ENCODE measurements at regions not wholly inside any gene's neighbourhood (a gene's known extent, or its start where the extent isn't known, plus 50 kb on each side); places are given as distances from the start of the nearest gene placed in this dataset.
"Not testable (repeated sequence)": the region's sequence is repeated elsewhere in the genome, so short reads cannot be mapped to it uniquely, and the experiment has no call there.

DNA sequence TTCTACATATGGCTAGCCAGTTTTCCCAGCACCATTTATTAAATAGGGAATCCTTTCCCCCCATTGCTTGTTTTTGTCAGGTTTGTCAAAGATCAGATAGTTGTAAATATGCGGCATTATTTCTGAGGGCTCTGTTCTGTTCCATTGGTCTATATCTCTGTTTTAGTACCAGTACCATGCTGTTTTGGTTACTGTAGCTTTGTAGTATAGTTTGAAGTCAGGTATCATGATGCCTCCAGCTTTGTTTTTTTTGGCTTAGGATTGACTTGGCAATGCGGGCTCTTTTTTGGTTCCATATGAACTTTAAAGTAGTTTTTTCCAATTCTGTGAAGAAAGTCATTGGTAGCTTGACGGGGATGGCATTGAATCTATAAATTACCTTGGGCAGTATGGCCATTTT is 60.0 kb upstream of the GPC3 start:
- not testable (repeated sequence) for DNase-seq (ENCODE audit: extremely low read depth, low read depth)

DNA sequence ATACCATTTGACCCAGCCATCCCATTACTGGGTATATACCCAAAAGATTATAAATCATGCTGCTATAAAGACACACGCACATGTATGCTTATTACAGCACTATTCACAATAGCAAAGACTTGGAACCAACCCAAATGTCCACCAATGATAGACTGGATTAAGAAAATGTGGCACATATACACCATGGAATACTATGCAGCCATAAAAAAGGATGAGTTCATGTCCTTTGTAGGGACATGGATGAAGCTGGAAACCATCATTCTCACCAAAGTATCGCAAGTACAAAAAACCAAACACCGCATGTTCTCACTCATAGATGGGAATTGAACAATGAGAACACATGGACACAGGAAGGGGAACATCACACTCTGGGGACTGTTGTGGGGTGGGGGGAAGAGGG is 81.7 kb upstream of the GPC3 start:
- DNase-seq (ENCODE audit: extremely low read depth, low read depth) = not testable (repeated sequence)

DNA sequence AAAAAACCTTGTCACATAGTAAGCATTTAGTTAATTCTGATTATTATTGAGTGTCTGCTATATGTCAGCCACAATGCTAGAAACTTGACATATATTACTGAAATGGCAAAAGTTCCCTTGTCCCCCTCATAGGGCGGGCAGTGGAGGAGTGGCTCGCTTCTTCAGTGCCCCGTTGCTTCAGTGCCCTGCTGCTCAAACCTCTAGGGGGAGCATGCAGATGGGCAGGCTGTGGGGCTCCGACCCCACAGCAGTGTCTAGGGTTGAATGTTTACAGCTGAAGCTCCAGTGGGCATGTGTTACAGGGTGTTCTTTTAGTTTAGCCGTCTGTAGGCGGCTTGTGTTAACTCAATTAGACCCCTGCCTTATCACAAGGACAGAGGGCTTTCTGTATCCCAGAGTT is 86.5 kb upstream of the GPC3 start:
- not testable (repeated sequence) for DNase-seq (ENCODE audit: extremely low read depth, low read depth)

DNA sequence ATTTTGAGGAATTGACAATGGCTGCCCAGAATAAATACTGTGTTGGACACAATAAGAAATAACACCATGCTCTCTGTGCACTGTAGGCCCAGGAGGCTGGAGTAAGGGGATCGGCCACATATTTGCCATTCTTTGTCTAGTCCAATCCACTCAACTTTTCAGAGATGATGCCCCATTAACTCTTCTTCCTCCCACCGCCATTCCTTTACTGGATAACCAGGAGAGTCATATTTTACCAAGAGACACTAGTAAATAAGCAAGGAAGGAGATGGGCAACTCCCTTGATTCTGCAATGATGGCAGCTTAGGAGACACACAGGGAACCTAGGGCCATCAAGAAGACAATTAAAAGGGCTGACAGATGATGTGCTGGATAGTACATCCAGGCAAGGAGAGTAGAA is 87.9 kb upstream of the GPC3 start:
- no peak for DNase-seq (ENCODE audit: extremely low read depth, low read depth)

DNA sequence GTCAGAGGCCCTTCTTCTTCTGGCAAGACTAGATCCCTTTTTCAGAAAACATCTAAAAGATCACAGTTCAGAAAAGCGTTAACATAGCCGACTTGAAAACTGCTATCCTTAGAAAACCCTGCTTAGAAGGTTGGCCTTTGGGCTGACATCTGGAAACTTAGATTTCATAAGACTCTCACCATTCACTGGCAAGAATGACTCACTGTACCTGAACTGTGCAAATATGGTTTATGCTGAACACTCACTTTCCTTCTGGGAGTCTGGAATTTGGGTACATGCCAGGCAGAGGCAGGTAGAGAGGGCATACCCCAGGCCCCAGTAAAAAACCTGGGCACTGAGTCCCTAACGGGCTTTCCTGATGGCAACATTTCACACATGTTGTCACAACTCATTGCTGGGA is 88.8 kb upstream of the GPC3 start:
- DNase-seq (ENCODE audit: extremely low read depth, low read depth) = no peak
- TF ChIP-seq, protein P1, sequence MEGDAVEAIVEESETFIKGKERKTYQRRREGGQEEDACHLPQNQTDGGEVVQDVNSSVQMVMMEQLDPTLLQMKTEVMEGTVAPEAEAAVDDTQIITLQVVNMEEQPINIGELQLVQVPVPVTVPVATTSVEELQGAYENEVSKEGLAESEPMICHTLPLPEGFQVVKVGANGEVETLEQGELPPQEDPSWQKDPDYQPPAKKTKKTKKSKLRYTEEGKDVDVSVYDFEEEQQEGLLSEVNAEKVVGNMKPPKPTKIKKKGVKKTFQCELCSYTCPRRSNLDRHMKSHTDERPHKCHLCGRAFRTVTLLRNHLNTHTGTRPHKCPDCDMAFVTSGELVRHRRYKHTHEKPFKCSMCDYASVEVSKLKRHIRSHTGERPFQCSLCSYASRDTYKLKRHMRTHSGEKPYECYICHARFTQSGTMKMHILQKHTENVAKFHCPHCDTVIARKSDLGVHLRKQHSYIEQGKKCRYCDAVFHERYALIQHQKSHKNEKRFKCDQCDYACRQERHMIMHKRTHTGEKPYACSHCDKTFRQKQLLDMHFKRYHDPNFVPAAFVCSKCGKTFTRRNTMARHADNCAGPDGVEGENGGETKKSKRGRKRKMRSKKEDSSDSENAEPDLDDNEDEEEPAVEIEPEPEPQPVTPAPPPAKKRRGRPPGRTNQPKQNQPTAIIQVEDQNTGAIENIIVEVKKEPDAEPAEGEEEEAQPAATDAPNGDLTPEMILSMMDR (IDR thresholded peaks at IDR 0.05; ENCODE audit: low read depth, low read length) = no peak

More for the DNA sequence above, 87.9 kb upstream of the GPC3 start:
- TF ChIP-seq, protein P1 (IDR thresholded peaks at IDR 0.05; ENCODE audit: low read depth, low read length) = no peak

DNA sequence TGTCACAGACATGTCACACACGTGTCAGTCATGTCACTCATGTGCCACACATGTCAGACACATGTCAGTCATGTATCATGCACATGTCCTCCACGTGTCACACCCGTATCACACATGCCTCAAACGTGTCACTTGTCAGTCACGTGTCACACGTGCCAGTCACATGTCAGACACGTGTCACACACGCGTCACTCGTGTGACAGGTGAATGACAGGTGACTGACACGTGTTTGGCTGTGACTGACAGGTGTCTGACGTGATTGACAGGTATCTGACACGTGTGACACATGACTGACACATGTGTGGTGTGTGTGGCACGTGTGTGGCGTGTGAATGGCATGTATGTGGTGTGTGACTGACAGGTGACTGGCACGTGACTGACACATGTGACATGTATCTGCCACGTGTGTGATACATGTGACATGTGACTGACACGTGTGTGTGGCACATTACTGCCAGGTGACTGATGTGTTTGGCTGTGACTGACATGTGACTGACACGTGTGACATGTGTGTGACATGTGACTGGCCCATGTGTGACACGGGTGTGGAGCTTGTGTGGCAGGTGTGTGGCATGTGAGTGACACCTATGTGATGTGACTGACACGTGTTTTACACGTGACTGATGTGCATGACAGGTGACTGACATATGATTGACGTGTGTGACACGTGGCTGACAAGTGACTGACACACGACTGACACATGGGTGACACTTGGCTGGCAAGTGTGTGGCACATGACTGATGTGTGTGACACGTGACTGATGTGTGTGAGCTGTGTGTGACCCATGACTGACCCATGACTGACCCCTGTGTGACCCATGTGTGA is 90.7 kb upstream of the GPC3 start:
- TF ChIP-seq, protein P1 (IDR thresholded peaks at IDR 0.05; ENCODE audit: low read depth, low read length) = no peak

DNA sequence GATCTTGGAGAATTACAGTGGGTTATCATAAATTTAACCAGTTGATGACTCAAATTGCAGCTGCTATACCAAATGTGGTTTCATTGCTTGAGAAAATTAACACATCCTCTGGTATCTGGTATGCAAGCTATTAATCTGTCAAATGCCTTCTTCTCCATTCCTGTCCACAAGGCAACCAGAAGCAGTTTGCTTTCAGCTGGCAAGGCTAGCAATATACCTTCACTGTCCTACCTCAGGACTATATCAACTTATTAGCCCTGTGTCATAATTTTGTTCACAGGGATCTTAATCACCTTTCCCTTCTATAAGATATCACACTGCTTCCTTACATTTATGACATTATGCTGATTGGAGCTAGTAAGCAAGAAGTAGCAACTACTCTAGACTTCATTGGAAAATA is 110.0 kb upstream of the GPC3 start:
- TF ChIP-seq, protein P1 (IDR thresholded peaks at IDR 0.05; ENCODE audit: low read depth, low read length) = no peak
- no peak for DNase-seq (ENCODE audit: extremely low read depth, low read depth)

More for the DNA sequence above, 90.7 kb upstream of the GPC3 start:
- DNase-seq (ENCODE audit: extremely low read depth, low read depth) = no peak

DNA sequence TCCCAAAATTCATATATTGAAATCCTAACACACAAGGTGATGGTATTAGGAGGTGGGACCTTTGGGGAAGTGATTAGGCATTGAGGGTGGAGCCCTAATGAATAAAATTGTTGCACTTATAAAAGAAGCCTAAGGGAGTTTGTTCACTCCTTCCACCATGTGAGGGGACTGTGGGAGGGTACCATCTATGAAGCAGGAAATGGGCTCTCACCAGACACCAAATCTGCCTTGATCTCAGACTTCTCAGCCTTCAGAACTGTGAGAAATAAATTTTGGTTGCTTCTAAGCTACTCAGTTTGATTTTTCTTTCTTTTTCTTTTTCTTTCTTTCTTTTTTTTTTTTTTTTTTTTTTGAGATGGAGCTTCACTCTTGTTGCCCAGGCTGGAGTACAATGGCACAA is 116.2 kb upstream of the GPC3 start:
- TF ChIP-seq, protein P1 (IDR thresholded peaks at IDR 0.05; ENCODE audit: low read depth, low read length) = no peak
- DNase-seq (ENCODE audit: extremely low read depth, low read depth) = no peak

DNA sequence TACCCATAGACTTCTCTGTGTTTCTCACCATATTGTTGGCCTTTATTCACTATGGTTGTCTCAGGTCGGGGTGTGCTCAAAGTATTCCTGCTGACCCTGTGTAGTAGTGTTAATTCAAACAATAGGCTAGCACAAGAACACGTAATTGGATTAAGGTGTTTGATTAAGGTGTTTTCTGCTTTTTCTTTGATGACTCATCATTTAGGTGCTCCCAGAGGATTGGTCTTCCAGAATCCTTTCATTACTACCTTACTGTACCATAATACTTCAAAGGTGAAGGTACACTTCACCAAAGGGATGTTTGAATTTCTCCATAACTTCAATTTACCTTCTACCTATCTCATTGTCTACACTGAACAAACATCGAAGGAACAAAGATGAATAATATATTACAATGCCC is 121.7 kb upstream of the CCDC160 start:
- TF ChIP-seq, protein P1 (IDR thresholded peaks at IDR 0.05; ENCODE audit: low read depth, low read length) = no peak
- DNase-seq (ENCODE audit: extremely low read depth, low read depth) = no peak
